Trophoblast cell (in vitro differentiated cells and primary cell): ENCODE measurements at regions not wholly inside any gene's neighbourhood (a gene's known extent, or its start where the extent isn't known, plus 50 kb on each side); places are given as distances from the start of the nearest gene placed in this dataset.
"Not testable (repeated sequence)": the region's sequence is repeated elsewhere in the genome, so short reads cannot be mapped to it uniquely, and the experiment has no call there.

Experiments used
- DNase-seq, 2 donors: peaks; one replicate each; pipeline ENCODE4 v3.0.0-alpha.2; 2016
- H2AFZ ChIP-seq: 2 replicates; pipeline ENCODE4 v1.6.1; 2013; ENCODE audit warnings: low read length, moderate library complexity, mild to moderate bottlenecking; ENCODE audit not compliant: insufficient read depth, poor library complexity
- H2AK5ac ChIP-seq: 2 replicates; pipeline ENCODE4 v1.6.1; 2013; ENCODE audit warnings: mild to moderate bottlenecking, low read length
- H2BK120ac ChIP-seq: 2 replicates; pipeline ENCODE4 v1.6.1; 2013; ENCODE audit warnings: low read length, mild to moderate bottlenecking, moderate library complexity; ENCODE audit not compliant: insufficient read depth, poor library complexity
- H2BK12ac ChIP-seq: 2 replicates; pipeline ENCODE4 v1.6.1; 2013; ENCODE audit warnings: mild to moderate bottlenecking, low read length, moderate library complexity
- H2BK5ac ChIP-seq: 2 replicates; pipeline ENCODE4 v1.6.1; 2013; ENCODE audit warnings: low read length, low read depth, moderate library complexity, mild to moderate bottlenecking; ENCODE audit not compliant: poor library complexity
- H3K14ac ChIP-seq: 2 replicates; pipeline ENCODE4 v1.6.1; 2013; ENCODE audit warnings: mild to moderate bottlenecking, low read length
- H3K18ac ChIP-seq: 2 replicates; pipeline ENCODE4 v1.6.1; 2013; ENCODE audit warnings: mild to moderate bottlenecking, low read length
- H3K23ac ChIP-seq: 2 replicates; pipeline ENCODE4 v1.6.1; 2013; ENCODE audit warnings: low read length
- H3K27ac ChIP-seq: 2 replicates; pipeline ENCODE4 v1.5.1; 2013; ENCODE audit warnings: low read depth, mild to moderate bottlenecking, inconsistent platforms, low read length, moderate library complexity
- H3K27me3 ChIP-seq: 2 replicates; pipeline ENCODE4 v1.6.1; 2013; ENCODE audit warnings: inconsistent platforms, mild to moderate bottlenecking, low read length, moderate library complexity; ENCODE audit not compliant: insufficient read depth
- H3K36me3 ChIP-seq, 2 experiments: 1 replicate in 1 of 2; 2 replicates in 1 of 2; pipeline ENCODE4 v1.6.1; 2013; ENCODE audit warnings: low read length in 2 of 2, mild to moderate bottlenecking in 2 of 2, moderate library complexity in 1 of 2; ENCODE audit not compliant: insufficient read depth in 2 of 2, control insufficient read depth in 1 of 2
- H3K4ac ChIP-seq: 2 replicates; pipeline ENCODE4 v1.6.1; 2013; ENCODE audit warnings: low read depth, mild to moderate bottlenecking, low read length, moderate library complexity
- H3K4me1 ChIP-seq, 2 experiments: 1 replicate in 1 of 2; 2 replicates in 1 of 2; pipeline ENCODE4 v1.6.1; 2013; ENCODE audit warnings: low read length in 2 of 2, mild to moderate bottlenecking in 2 of 2, moderate library complexity in 1 of 2; ENCODE audit not compliant: insufficient read depth in 2 of 2, control insufficient read depth in 1 of 2
- H3K4me2 ChIP-seq: 2 replicates; pipeline ENCODE4 v1.6.1; 2013; ENCODE audit warnings: inconsistent platforms, mild to moderate bottlenecking, low read length, moderate library complexity
- H3K4me3 ChIP-seq: 2 replicates; pipeline ENCODE4 v1.5.1; 2013; ENCODE audit warnings: mild to moderate bottlenecking, low read depth, low read length, inconsistent platforms
- H3K79me1 ChIP-seq: one replicate; pipeline ENCODE4 v1.6.1; 2013; ENCODE audit warnings: low read length
- H3K79me2 ChIP-seq: 2 replicates; pipeline ENCODE4 v1.6.1; 2013; ENCODE audit warnings: low read length, mild to moderate bottlenecking; ENCODE audit not compliant: control insufficient read depth, insufficient read depth, poor library complexity
- H3K9ac ChIP-seq: 2 replicates; pipeline ENCODE4 v1.6.1; 2013; ENCODE audit warnings: mild to moderate bottlenecking, low read length
- H3K9me3 ChIP-seq: 2 replicates; pipeline ENCODE4 v1.6.1; 2013; ENCODE audit warnings: low read depth, mild to moderate bottlenecking, control low read depth, inconsistent platforms, low read length; ENCODE audit not compliant: insufficient read depth
- H4K12ac ChIP-seq: 2 replicates; pipeline ENCODE4 v1.6.1; 2013; ENCODE audit warnings: low read depth, mild to moderate bottlenecking, low read length, moderate library complexity
- H4K8ac ChIP-seq: 2 replicates; pipeline ENCODE4 v1.6.1; 2013; ENCODE audit warnings: low read depth, mild to moderate bottlenecking, low read length, moderate library complexity
- H4K91ac ChIP-seq: one replicate; pipeline ENCODE4 v1.6.1; 2013; ENCODE audit warnings: low read depth, mild to moderate bottlenecking, low read length, moderate library complexity
- WGBS: extraction: QIAGEN DNeasy Blood & Tissue Kit; methylation state at CpG from one replicate; pipeline ENCODE4 v1.1.7; 2013; ENCODE audit warnings: missing lambda C conversion rate; ENCODE audit not compliant: insufficient read length, insufficient coverage; ENCODE audit errors: extremely low coverage; 5-methylcytosine and 5-hydroxymethylcytosine counted together

DNA sequence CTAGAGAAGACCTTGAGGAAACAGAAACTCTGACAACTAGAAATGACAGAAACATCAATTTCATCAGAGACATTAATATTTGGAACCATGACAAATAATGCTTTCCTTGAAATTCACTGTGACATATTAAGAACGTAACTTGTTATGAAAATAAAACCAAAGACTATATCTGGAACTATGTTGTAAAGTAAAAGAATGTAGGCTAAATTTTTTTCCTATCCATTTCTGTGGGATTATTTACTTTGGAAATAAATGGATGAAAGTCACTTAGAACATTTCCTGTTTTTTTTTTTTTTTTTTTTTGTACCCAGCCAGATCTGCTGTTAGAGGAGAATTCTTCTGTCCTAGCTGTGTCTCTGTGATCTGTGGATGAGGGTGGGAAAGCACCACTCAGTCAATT lies 255.9 kb downstream of the SPRY1 start:
- no peak overlapping the region for H3K18ac ChIP-seq
- no peak overlapping the region for H4K12ac ChIP-seq
- H2AK5ac ChIP-seq: no peak overlapping the region
- H2BK12ac ChIP-seq: no peak overlapping the region
- H3K9me3 ChIP-seq: peaks cover 3% of the 10 kb centered on the region
- DNase-seq: no peak
- no peak overlapping the region for H2BK120ac ChIP-seq
- H3K4me1 ChIP-seq: no peaks in the 10 kb centered on the region
- WGBS: no CpG with 5 or more reads among the region's 1 CpG
- no peak overlapping the region for H2AFZ ChIP-seq
- H2BK5ac ChIP-seq: no peak overlapping the region
- no peaks in the 10 kb centered on the region for H3K36me3 ChIP-seq
- no peak overlapping the region for H3K9ac ChIP-seq
- no peak overlapping the region for H3K14ac ChIP-seq
- no peak overlapping the region for H4K91ac ChIP-seq
- no peak overlapping the region for H3K4me3 ChIP-seq
- H3K27me3 ChIP-seq: no peaks in the 10 kb centered on the region
- no peak overlapping the region for H4K8ac ChIP-seq
- H3K23ac ChIP-seq: no peak overlapping the region
- no peak overlapping the region for H3K27ac ChIP-seq
- no peak overlapping the region for H3K4me2 ChIP-seq
- no peaks in the 10 kb centered on the region for H3K79me1 ChIP-seq
- no peaks in the 10 kb centered on the region for H3K79me2 ChIP-seq
- no peak overlapping the region for H3K4ac ChIP-seq

DNA sequence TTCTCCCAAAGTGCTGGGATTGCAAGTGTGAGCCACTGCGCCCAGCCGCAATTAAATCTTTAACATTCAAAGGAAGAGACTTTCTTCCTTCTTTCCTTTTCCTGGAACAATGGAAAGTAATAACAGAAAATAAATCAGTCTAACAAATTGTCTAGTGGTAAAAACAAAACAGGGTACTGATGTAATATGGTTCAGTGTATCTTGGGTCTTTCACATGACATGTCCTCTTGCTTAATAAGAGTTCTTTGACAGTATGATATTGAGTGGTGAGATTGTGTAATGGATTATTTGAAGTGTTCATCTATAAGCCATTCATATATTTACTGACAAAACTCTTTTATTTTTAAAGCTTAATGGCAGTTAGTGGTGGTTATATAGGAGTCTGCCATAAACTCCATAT lies 256.6 kb downstream of the SPRY1 start:
- H2AK5ac ChIP-seq: no peak overlapping the region
- no peaks in the 10 kb centered on the region for H3K4me1 ChIP-seq
- H3K4me2 ChIP-seq: no peak overlapping the region
- DNase-seq: no peak
- no peak overlapping the region for H4K8ac ChIP-seq
- no peaks in the 10 kb centered on the region for H3K79me1 ChIP-seq
- no peak overlapping the region for H2BK120ac ChIP-seq
- no peak overlapping the region for H2AFZ ChIP-seq
- no CpG with 5 or more reads among the region's 2 CpGs for WGBS
- H3K27me3 ChIP-seq: no peaks in the 10 kb centered on the region
- H4K12ac ChIP-seq: no peak overlapping the region
- no peak overlapping the region for H3K4me3 ChIP-seq
- H3K9ac ChIP-seq: no peak overlapping the region
- no peaks in the 10 kb centered on the region for H3K36me3 ChIP-seq
- H2BK12ac ChIP-seq: no peak overlapping the region
- H4K91ac ChIP-seq: no peak overlapping the region
- H3K79me2 ChIP-seq: no peaks in the 10 kb centered on the region
- no peak overlapping the region for H3K14ac ChIP-seq
- peaks cover 3% of the 10 kb centered on the region for H3K9me3 ChIP-seq
- H2BK5ac ChIP-seq: no peak overlapping the region
- H3K18ac ChIP-seq: no peak overlapping the region
- no peak overlapping the region for H3K4ac ChIP-seq
- H3K27ac ChIP-seq: no peak overlapping the region
- no peak overlapping the region for H3K23ac ChIP-seq

DNA sequence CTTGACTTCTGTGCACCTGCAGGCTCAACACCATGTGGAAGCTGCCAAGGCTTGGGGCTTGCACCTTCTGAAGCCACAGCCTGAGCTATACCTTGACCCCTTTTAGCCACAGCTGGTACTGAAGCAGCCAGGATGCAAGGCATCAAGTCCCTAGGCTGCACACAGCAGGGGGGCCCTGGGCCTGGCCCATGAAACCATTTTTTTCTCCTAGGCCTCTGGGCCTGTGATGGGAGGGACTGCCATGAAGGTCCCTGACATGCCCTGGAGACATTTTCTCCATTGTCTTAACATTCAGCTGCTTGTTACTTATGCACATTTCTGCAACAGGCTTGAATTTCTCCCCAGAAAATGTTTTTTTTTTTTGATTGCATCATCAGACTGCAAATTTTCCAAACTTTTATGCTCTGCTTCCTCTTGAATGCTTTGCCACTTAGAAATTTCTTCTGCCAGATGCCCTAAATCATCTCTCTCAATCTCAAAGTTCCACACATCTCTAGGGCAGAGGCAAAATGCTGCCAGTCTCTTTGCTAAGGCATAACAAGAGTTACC lies 260.2 kb downstream of the SPRY1 start:
- H2AK5ac ChIP-seq, H3K4ac ChIP-seq, H3K79me2 ChIP-seq, H3K9me3 ChIP-seq, H3K14ac ChIP-seq, H4K91ac ChIP-seq, H3K4me2 ChIP-seq, H3K18ac ChIP-seq, H2BK12ac ChIP-seq, H3K23ac ChIP-seq, H2AFZ ChIP-seq, H3K9ac ChIP-seq, H2BK120ac ChIP-seq, H3K27me3 ChIP-seq, H3K36me3 ChIP-seq, DNase-seq, H3K79me1 ChIP-seq, H4K8ac ChIP-seq, H3K4me3 ChIP-seq, H2BK5ac ChIP-seq, H3K27ac ChIP-seq, H3K4me1 ChIP-seq, H4K12ac ChIP-seq: not testable (repeated sequence)

DNA sequence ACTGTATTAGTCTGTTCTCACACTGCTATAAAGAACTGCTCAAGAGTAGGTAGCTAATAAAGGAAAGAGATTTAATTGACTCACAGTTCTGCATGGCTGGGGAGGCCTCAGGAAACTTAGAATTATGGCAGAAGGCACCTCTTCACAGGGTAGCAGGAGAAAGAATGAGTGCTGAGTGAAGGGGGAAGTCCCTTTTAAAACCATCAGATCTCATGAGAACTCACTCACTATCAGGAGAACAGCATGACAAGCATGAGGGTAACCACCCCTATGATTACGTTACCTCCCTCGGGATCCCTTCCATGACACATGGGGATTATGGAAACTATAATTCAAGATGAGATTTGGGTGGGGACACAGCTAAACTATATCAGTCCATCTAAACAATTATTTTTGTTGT lies 261.0 kb downstream of the SPRY1 start:
- H3K4me1 ChIP-seq, H3K27ac ChIP-seq, H3K9me3 ChIP-seq, H3K9ac ChIP-seq, H3K79me1 ChIP-seq, H3K18ac ChIP-seq, H2BK120ac ChIP-seq, H4K8ac ChIP-seq, DNase-seq, H3K36me3 ChIP-seq, H3K14ac ChIP-seq, H4K91ac ChIP-seq, H2AK5ac ChIP-seq, H2BK5ac ChIP-seq, H3K4me2 ChIP-seq, H3K4ac ChIP-seq, H3K4me3 ChIP-seq, H4K12ac ChIP-seq, H3K23ac ChIP-seq, H3K79me2 ChIP-seq, H2AFZ ChIP-seq, H2BK12ac ChIP-seq, H3K27me3 ChIP-seq: not testable (repeated sequence)
- no CpG with 5 or more reads among the region's 2 CpGs for WGBS
